Activated naive CD4-positive, alpha-beta T cell treated with anti-CD3 and anti-CD28 coated beads, Interleukin-2, amount 50 U/mL, for 16 hours (primary cell): ENCODE measurements at regions not wholly inside any gene's neighbourhood (a gene's known extent, or its start where the extent isn't known, plus 50 kb on each side); places are given as distances from the start of the nearest gene placed in this dataset.
"Not testable (repeated sequence)": the region's sequence is repeated elsewhere in the genome, so short reads cannot be mapped to it uniquely, and the experiment has no call there.

Source experiments
- DNase-seq: peaks from one replicate; pipeline ENCODE4 v3.0.0-alpha.2; 2020

GRCh38 chr5:1575491-1575890, 51.7 kb upstream of the LPCAT1 start:
- not testable (repeated sequence) for DNase-seq

DNA sequence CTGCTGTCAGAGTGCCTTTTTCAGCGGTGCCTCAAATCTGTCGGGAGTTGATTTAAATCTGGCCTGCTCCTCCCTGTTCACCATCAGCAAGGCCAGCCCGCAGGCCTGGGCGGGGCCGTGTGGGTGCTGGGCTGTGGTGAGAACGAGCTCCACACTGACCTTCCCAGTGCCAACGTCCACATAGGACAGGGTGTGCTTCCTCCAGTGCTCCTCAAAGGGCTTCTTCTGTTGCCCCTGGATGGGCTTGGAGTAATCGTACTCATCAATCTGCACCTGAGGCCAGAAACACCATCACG, 50.2 kb upstream of the LPCAT1 start:
- not testable (repeated sequence) for DNase-seq

- not testable (repeated sequence) for DNase-seq
Measured at GRCh38 chr5:1573217-1574022, 49.7 kb upstream of the LPCAT1 start.
